ENCODE measurements at regions not wholly inside any gene's neighbourhood (a gene's known extent, or its start where the extent isn't known, plus 50 kb on each side); places are given as distances from the start of the nearest gene placed in this dataset.

DNA sequence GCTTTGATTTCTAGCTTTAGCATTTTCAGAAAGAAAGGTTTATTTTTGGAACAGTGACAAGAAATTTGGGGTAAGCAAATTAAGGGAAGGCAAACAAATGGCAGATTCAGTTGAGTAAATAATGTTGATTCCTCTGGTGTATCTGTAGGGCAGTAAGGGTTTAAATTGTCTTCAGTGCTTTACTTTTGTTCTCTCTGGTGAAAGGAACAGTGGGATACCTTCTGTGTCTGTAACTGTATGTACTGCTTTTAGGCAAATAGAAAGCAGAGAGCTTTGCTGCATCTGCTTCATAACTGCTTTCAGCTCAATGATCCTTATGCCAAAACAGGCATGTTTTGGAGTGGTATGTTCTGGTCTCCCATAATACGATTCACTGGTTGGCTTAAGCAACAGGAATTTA lies 932.1 kb upstream of the SLIT2 start:
- TF ChIP-seq, protein P1, sequence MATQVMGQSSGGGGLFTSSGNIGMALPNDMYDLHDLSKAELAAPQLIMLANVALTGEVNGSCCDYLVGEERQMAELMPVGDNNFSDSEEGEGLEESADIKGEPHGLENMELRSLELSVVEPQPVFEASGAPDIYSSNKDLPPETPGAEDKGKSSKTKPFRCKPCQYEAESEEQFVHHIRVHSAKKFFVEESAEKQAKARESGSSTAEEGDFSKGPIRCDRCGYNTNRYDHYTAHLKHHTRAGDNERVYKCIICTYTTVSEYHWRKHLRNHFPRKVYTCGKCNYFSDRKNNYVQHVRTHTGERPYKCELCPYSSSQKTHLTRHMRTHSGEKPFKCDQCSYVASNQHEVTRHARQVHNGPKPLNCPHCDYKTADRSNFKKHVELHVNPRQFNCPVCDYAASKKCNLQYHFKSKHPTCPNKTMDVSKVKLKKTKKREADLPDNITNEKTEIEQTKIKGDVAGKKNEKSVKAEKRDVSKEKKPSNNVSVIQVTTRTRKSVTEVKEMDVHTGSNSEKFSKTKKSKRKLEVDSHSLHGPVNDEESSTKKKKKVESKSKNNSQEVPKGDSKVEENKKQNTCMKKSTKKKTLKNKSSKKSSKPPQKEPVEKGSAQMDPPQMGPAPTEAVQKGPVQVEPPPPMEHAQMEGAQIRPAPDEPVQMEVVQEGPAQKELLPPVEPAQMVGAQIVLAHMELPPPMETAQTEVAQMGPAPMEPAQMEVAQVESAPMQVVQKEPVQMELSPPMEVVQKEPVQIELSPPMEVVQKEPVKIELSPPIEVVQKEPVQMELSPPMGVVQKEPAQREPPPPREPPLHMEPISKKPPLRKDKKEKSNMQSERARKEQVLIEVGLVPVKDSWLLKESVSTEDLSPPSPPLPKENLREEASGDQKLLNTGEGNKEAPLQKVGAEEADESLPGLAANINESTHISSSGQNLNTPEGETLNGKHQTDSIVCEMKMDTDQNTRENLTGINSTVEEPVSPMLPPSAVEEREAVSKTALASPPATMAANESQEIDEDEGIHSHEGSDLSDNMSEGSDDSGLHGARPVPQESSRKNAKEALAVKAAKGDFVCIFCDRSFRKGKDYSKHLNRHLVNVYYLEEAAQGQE (IDR thresholded peaks at IDR 0.05; ENCODE audit: insufficient read depth in 1 of 2, low read depth in 2 of 2, low read length in 1 of 2), result no peak
- TF ChIP-seq POLR2AphosphoS5 (IDR thresholded peaks at IDR 0.05; ENCODE audit: low read depth, low read length) (no peak), TCF7L2 (IDR thresholded peaks at IDR 0.05; ENCODE audit: low read depth, low read length) (no peak), CTCF (IDR thresholded peaks at IDR 0.05) (no peak)
- DNase-seq (ENCODE audit: low read depth, low spot score), result no peak
- Histone ChIP-seq H3K27ac (ENCODE audit: low read length) (no peak overlapping the region), H3K9me3 (ENCODE audit: control insufficient read depth, insufficient read depth, low read depth, low read length) (no peaks in the 10 kb centered on the region), H3K4me3 (ENCODE audit: low read depth in 2 of 2, low read length in 2 of 2) (no peak overlapping the region), H3K4me1 (ENCODE audit: control insufficient read depth, insufficient read depth, low read length) (no peaks in the 10 kb centered on the region), H3K36me3 (ENCODE audit: control insufficient read depth, insufficient read depth, low read length) (no peaks in the 10 kb centered on the region), H3K27me3 (ENCODE audit: control insufficient read depth, insufficient read depth, low read length) (no peaks in the 10 kb centered on the region)
- in situ Hi-C loops (cut with HindIII; ENCODE audit: low pct_unique_long_range_greater_than_20kb, low sequenced_read_pairs), result no loop called here
- no TSS peak for BruUV-seq (replicated peaks)
- ATAC-seq, result no peak
- ChIA-PET CTCF (no interaction called here), POLR2A (no interaction called here)
- intact Hi-C loops (cut with micrococcal nuclease; ENCODE audit: unreplicated experiment), result no loop called here

GRCh38 chr4:19317377-19317776 lies 934.3 kb upstream of the SLIT2 start:
- no peaks in the 10 kb centered on the region for H3K4me1 ChIP-seq (ENCODE audit: control insufficient read depth, insufficient read depth, low read length)
- CTCF ChIA-PET, result no interaction called here
- intact Hi-C loops (cut with micrococcal nuclease; ENCODE audit: unreplicated experiment) (no loop called here), in situ Hi-C loops (cut with HindIII; ENCODE audit: low pct_unique_long_range_greater_than_20kb, low sequenced_read_pairs) (no loop called here)
- POLR2A ChIA-PET, result no interaction called here
- no peaks in the 10 kb centered on the region for H3K36me3 ChIP-seq (ENCODE audit: control insufficient read depth, insufficient read depth, low read length)
- DNase-seq (ENCODE audit: low read depth, low spot score) (no peak), ATAC-seq (no peak)
- no peak for TF ChIP-seq TCF7L2 (IDR thresholded peaks at IDR 0.05; ENCODE audit: low read depth, low read length)
- no peak for TF ChIP-seq CTCF (IDR thresholded peaks at IDR 0.05)
- TF ChIP-seq, protein P1 (IDR thresholded peaks at IDR 0.05; ENCODE audit: insufficient read depth in 1 of 2, low read depth in 2 of 2, low read length in 1 of 2), result no peak
- TF ChIP-seq SIN3A (IDR thresholded peaks at IDR 0.05; ENCODE audit: borderline replicate concordance, insufficient read depth, low read depth, low read length), result no peak
- no peaks in the 10 kb centered on the region for H3K9me3 ChIP-seq (ENCODE audit: control insufficient read depth, insufficient read depth, low read depth, low read length)
- no peak overlapping the region for H3K4me3 ChIP-seq (ENCODE audit: low read depth in 2 of 2, low read length in 2 of 2)
- no TSS peak for BruUV-seq (replicated peaks)
- H3K27me3 ChIP-seq (ENCODE audit: control insufficient read depth, insufficient read depth, low read length), result no peaks in the 10 kb centered on the region
- no peak overlapping the region for H3K27ac ChIP-seq (ENCODE audit: low read length)

All from Panc1 (cell line).